ENCODE measurements at regions not wholly inside any gene's neighbourhood (a gene's known extent, or its start where the extent isn't known, plus 50 kb on each side); places are given as distances from the start of the nearest gene placed in this dataset.

DNA sequence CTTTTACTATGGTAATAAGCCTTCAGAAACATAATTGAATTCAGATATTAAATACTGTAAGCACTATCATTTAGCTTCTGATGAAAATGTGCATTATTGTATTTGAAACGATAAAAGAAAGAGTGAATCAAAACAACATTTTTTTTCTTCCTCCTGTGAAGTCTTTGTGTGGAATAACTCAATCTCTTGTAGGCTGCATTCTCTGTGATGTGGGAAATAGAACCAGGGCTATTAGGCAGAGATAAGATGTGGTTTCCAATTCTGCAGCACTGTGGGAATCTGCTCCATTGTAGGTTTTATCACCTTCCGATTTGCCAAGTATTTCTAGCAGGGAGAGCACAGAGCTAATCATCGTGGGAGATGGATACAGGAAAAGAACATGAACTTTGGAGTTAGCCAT, 624.5 kb downstream of the RBFOX1 start:
- Histone ChIP-seq H3K36me3 (ENCODE audit: control insufficient read depth, insufficient read depth, low read length) (no peaks in the 10 kb centered on the region), H3K4me3 (ENCODE audit: low read depth, low read length) (no peak overlapping the region), H3K27me3 (ENCODE audit: control insufficient read depth, insufficient read depth, low read length) (no peaks in the 10 kb centered on the region)
- TF ChIP-seq, protein P1, sequence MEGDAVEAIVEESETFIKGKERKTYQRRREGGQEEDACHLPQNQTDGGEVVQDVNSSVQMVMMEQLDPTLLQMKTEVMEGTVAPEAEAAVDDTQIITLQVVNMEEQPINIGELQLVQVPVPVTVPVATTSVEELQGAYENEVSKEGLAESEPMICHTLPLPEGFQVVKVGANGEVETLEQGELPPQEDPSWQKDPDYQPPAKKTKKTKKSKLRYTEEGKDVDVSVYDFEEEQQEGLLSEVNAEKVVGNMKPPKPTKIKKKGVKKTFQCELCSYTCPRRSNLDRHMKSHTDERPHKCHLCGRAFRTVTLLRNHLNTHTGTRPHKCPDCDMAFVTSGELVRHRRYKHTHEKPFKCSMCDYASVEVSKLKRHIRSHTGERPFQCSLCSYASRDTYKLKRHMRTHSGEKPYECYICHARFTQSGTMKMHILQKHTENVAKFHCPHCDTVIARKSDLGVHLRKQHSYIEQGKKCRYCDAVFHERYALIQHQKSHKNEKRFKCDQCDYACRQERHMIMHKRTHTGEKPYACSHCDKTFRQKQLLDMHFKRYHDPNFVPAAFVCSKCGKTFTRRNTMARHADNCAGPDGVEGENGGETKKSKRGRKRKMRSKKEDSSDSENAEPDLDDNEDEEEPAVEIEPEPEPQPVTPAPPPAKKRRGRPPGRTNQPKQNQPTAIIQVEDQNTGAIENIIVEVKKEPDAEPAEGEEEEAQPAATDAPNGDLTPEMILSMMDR (IDR thresholded peaks at IDR 0.05; ENCODE audit: insufficient read depth, low read length, poor library complexity, severe bottlenecking) = no peak
- no peak for DNase-seq (ENCODE audit: low read depth)

DNA sequence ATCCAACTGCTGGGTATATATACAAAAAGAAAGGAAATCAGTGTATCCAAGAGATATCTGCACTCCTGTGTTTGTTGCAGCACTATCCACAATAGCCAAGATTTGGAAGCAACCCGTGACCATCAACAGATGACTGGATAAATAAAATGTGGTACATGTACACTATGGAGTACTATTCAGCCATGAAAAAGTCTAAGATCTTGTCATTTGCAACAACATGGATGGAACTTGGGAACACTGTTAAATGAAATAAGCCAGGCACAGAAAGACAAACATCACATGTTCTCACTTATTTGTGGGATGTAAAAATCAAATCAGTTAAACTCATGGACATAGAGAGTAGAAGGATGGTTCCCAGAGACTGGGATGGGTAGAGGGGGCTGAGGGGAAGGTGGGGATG, 620.7 kb downstream of the RBFOX1 start:
- Histone ChIP-seq H3K27me3 (ENCODE audit: control insufficient read depth, insufficient read depth, low read length) (no peaks in the 10 kb centered on the region), H3K4me3 (ENCODE audit: low read depth, low read length) (no peak overlapping the region), H3K36me3 (ENCODE audit: control insufficient read depth, insufficient read depth, low read length) (no peaks in the 10 kb centered on the region)
- DNase-seq (ENCODE audit: low read depth) = no peak
- TF ChIP-seq, protein P1 (IDR thresholded peaks at IDR 0.05; ENCODE audit: insufficient read depth, low read length, poor library complexity, severe bottlenecking) = no peak

DNA sequence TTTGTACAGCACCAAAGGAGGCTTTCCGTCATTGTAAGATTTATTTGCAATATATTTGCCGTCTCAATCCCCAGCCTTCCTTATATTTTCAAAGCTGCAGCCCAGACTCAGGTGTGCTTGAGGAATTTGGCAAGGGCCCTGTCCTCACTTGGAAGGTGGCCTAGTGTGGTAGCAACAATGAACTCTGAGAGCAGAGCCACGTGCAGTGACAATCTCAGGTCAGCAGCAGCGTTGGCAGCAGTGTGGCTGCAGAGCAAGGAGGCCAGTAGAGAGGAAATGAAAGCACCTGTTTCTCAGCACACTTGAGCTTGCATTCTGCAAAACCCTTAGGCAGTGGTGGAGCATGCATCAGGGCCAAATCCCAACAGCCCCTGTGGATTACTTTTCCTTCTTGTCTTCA, 613.5 kb downstream of the RBFOX1 start:
- no peak for DNase-seq (ENCODE audit: low read depth)
- TF ChIP-seq, protein P1 (IDR thresholded peaks at IDR 0.05; ENCODE audit: insufficient read depth, low read length, poor library complexity, severe bottlenecking) = no peak
- Histone ChIP-seq H3K36me3 (ENCODE audit: control insufficient read depth, insufficient read depth, low read length) (no peaks in the 10 kb centered on the region), H3K4me3 (ENCODE audit: low read depth, low read length) (no peak overlapping the region), H3K27me3 (ENCODE audit: control insufficient read depth, insufficient read depth, low read length) (no peaks in the 10 kb centered on the region)

DNA sequence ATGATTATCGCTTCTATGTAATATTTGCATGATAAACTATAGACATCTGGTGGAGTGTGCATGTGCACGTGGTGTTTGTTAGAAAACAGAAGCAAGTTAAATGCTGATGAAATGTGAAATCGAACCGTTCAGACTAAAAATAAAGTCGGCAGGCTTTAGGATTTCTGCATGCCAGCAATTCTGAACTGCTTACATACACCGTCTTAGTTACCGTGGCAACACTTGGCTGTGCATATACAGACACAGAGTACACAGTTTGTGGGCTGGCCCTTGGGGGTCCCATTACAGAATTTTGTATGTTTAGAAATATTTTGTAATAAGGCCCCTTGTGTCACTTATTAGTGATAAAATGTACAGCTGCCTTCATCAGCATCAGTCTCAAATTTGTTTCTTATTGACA, 605.5 kb downstream of the RBFOX1 start:
- TF ChIP-seq, protein P1 (IDR thresholded peaks at IDR 0.05; ENCODE audit: insufficient read depth, low read length, poor library complexity, severe bottlenecking) = no peak
- no peak for DNase-seq (ENCODE audit: low read depth)
- Histone ChIP-seq H3K36me3 (ENCODE audit: control insufficient read depth, insufficient read depth, low read length) (no peaks in the 10 kb centered on the region), H3K4me3 (ENCODE audit: low read depth, low read length) (no peak overlapping the region), H3K27me3 (ENCODE audit: control insufficient read depth, insufficient read depth, low read length) (no peaks in the 10 kb centered on the region)

DNA sequence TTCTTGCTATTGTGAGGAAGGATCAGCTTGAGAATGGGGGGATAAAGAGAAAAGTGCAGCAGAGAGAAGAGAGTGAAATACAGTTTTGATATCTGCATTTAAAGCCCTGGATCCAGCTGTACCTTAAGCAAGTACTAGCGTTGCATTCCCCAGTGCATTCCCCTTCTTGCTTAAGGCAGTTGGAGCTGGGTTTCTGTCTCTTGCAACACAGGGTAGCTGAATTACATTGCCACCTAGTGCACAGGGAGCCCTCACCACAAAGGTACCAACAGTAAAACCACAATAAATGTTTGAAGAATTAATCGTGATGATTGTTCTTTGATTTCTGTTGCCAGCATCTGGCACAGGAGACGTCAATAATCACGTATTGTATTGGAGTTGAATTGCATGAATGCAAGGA, 588.7 kb downstream of the RBFOX1 start:
- Histone ChIP-seq H3K4me3 (ENCODE audit: low read depth, low read length) (no peak overlapping the region), H3K36me3 (ENCODE audit: control insufficient read depth, insufficient read depth, low read length) (no peaks in the 10 kb centered on the region), H3K27me3 (ENCODE audit: control insufficient read depth, insufficient read depth, low read length) (no peaks in the 10 kb centered on the region)
- TF ChIP-seq, protein P1 (IDR thresholded peaks at IDR 0.05; ENCODE audit: insufficient read depth, low read length, poor library complexity, severe bottlenecking) = no peak
- DNase-seq (ENCODE audit: low read depth) = no peak

DNA sequence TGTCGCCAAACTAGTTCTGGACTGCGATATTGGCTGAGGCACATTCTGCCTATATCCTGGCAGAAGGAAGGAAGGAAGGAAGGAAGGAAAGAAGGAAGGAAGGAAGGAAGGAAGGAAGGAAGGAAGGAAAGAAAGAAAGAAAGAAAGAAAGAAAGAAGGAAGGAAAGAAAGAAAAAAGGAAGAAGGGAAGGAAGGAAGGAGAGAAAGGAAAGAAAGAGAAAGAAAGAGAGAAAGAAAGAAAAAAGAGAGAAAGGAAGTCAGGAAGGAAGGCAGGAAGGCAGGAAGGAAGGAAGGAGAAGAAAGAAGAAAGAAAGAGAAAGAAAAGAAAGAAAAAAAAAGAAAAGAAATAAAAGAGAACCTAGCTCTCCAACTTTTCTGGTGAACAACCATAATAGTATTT, 587.1 kb downstream of the RBFOX1 start:
- H3K27me3 ChIP-seq (ENCODE audit: control insufficient read depth, insufficient read depth, low read length) = no peaks in the 10 kb centered on the region
- no peak overlapping the region for H3K4me3 ChIP-seq (ENCODE audit: low read depth, low read length)
- TF ChIP-seq, protein P1 (IDR thresholded peaks at IDR 0.05; ENCODE audit: insufficient read depth, low read length, poor library complexity, severe bottlenecking) = no peak
- H3K36me3 ChIP-seq (ENCODE audit: control insufficient read depth, insufficient read depth, low read length) = no peaks in the 10 kb centered on the region
- DNase-seq (ENCODE audit: low read depth) = no peak
